K562 (cell line): ENCODE measurements at regions not wholly inside any gene's neighbourhood (a gene's known extent, or its start where the extent isn't known, plus 50 kb on each side); places are given as distances from the start of the nearest gene placed in this dataset.

ENCODE experiments used
- ATAC-seq: fragments of 200-7000 bp; cut with Tn5 transposase; 3 replicates; pipeline ENCODE4 v1.9.1; 2020; ENCODE audit warnings: moderate library complexity
- BruUV-seq: library from RNA; stranded (reverse); fragments of 400-500 nt; replicated peaks from 2 replicates; lab custom pipeline; 2021; lab: Mats Ljungman, UMichigan
- CTCF ChIA-PET: fragments of 300-600 bp; formaldehyde crosslinking; extraction: SDS; loops from one replicate; lab custom pipeline; 2021; ENCODE audit warnings: low intra/inter-chr PET ratio; lab: Yijun Ruan, JAX
- POLR2A ChIA-PET: fragments of 300-600, 350-650 bp; sonication (Branson Sonifier 250); formaldehyde crosslinking; extraction: SDS; loops from one replicate; lab custom pipeline; 2021; ENCODE audit warnings: antibody characterized with exemption, inconsistent platforms; lab: Yijun Ruan, JAX
- DNase-seq, 4 experiments: peaks; one replicate each; pipeline versions ENCODE4 v3.0.0 to v3.0.0-alpha.2; 2011 to 2018; ENCODE audit warnings: low spot score in 3 of 4, mixed read lengths in 3 of 4; ENCODE audit errors: extremely low read depth in 1 of 4
- FAIRE-seq: peaks from 2 replicates; lab custom pipeline; 2011; peaks lifted over from hg19 to GRCh38; lab: Jason Lieb, UNC
- H2AFZ ChIP-seq: 2 replicates; pipeline ENCODE4 v1.6.0; 2011; ENCODE audit warnings: low read depth, low read length, control low read depth, inconsistent platforms
- H3K27ac ChIP-seq: fragments of 200-600 bp; 3 replicates; pipeline ENCODE4 v1.8.0; 2011; ENCODE audit warnings: low read depth, mild to moderate bottlenecking, control low read depth, inconsistent platforms, low read length, moderate library complexity, mixed read lengths; ENCODE audit errors: extremely low read depth
- H3K27me3 ChIP-seq, 2 experiments: fragments of 300-600 bp in 1 of 2; 2 replicates in 1 of 2; 3 replicates in 1 of 2; pipeline versions ENCODE4 v1.6.0 to v1.8.0; 2011; ENCODE audit warnings: inconsistent platforms in 2 of 2, low read length in 2 of 2, mild to moderate bottlenecking in 1 of 2, mixed read lengths in 1 of 2, moderate library complexity in 1 of 2; ENCODE audit not compliant: control insufficient read depth in 2 of 2, insufficient read depth in 2 of 2
- H3K36me3 ChIP-seq: fragments of 300-600 bp; 3 replicates; pipeline ENCODE4 v1.8.0; 2011; ENCODE audit warnings: mild to moderate bottlenecking, low read length, inconsistent platforms; ENCODE audit not compliant: control insufficient read depth, insufficient read depth
- H3K4me1 ChIP-seq, 2 experiments: fragments of 200-600 bp in 1 of 2; replicated peaks in 1 of 2; 2 replicates in 1 of 2; 3 replicates in 1 of 2; pipeline versions ENCODE4 v1.5.1 to v1.8.0; 2011; ENCODE audit warnings: inconsistent platforms in 2 of 2, low read length in 2 of 2, mild to moderate bottlenecking in 1 of 2, mixed read lengths in 1 of 2, moderate library complexity in 1 of 2; ENCODE audit not compliant: control insufficient read depth in 2 of 2, insufficient read depth in 2 of 2
- H3K4me2 ChIP-seq: 2 replicates; pipeline ENCODE4 v1.6.1; 2011; ENCODE audit warnings: low read length, control low read depth, inconsistent platforms, mixed read lengths; ENCODE audit not compliant: insufficient read depth
- H3K4me3 ChIP-seq: fragments of 200-600 bp; sonication (generic), shearing (Covaris generic); 2 replicates; pipeline ENCODE4 v1.5.1; 2016; ENCODE audit warnings: control low read depth, inconsistent platforms
- H3K79me2 ChIP-seq: fragments of 200-600 bp; 3 replicates; pipeline ENCODE4 v1.8.0; 2011; ENCODE audit warnings: low read length, inconsistent platforms; ENCODE audit not compliant: control insufficient read depth, insufficient read depth
- H3K9ac ChIP-seq, 2 experiments: 2 replicates each; pipeline versions ENCODE4 v1.6.0 to v1.6.1; 2011; ENCODE audit warnings: low read depth in 2 of 2, low read length in 2 of 2, control low read depth in 1 of 2, inconsistent platforms in 1 of 2, mild to moderate bottlenecking in 1 of 2, mixed read lengths in 1 of 2; ENCODE audit not compliant: insufficient read depth in 1 of 2
- H3K9me1 ChIP-seq: one replicate; pipeline ENCODE4 v1.6.0; 2011; ENCODE audit warnings: inconsistent platforms, mild to moderate bottlenecking, low read length, moderate library complexity; ENCODE audit not compliant: control insufficient read depth, insufficient read depth
- H3K9me3 ChIP-seq: replicated peaks from 2 replicates; pipeline ENCODE4 v1.5.1; 2011; ENCODE audit warnings: low read depth, low read length, inconsistent platforms; ENCODE audit not compliant: control insufficient read depth, insufficient read depth
- H4K20me1 ChIP-seq: replicated peaks from 2 replicates; pipeline ENCODE4 v1.6.1; 2011; ENCODE audit warnings: low read length, inconsistent platforms, mixed read lengths; ENCODE audit not compliant: control insufficient read depth, insufficient read depth
- CBX2 ChIP-seq: fragments of 200-600 bp; sonication (generic); IDR thresholded peaks from one replicate; pipeline ENCODE4 v1.6.1; 2012; ENCODE audit warnings: mild to moderate bottlenecking, low read length, inconsistent platforms; ENCODE audit not compliant: insufficient read depth, poor library complexity, severe bottlenecking
- FOXK1 ChIP-seq: sonication (generic); formaldehyde crosslinking; IDR thresholded peaks from 2 replicates; pipeline ENCODE4 v1.8.0; 2022; ENCODE audit warnings: missing genetic modification reagents, mild to moderate bottlenecking, borderline replicate concordance
- GABPB2 ChIP-seq: fragments of 250-450 bp; sonication (Bioruptor Pico); conservative IDR thresholded peaks from 2 replicates; pipeline ENCODE4 v1.5.1; 2021; ENCODE audit warnings: mild to moderate bottlenecking
- MAFG ChIP-seq: fragments of 450-650 bp; conservative IDR thresholded peaks from 2 replicates; pipeline ENCODE4 v1.6.1; 2016; ENCODE audit warnings: missing genetic modification characterization, missing compliant biosample characterization
- MCM3 ChIP-seq: fragments of 450-650 bp; IDR thresholded peaks from 2 replicates; pipeline ENCODE4 v1.6.1; 2016
- MECOM ChIP-seq: fragments of 250-450 bp; sonication (Bioruptor Pico); IDR thresholded peaks from 2 replicates; pipeline ENCODE4 v1.8.0; 2022; ENCODE audit warnings: inconsistent platforms
- MNT ChIP-seq, 2 experiments: fragments of 450-650 bp; conservative IDR thresholded peaks; 2 replicates each; pipeline ENCODE4 v1.6.1; 2017; ENCODE audit warnings: mild to moderate bottlenecking in 2 of 2, moderate library complexity in 2 of 2
- SMAD4 ChIP-seq: fragments of 250-450 bp; sonication (Bioruptor Pico); conservative IDR thresholded peaks from 2 replicates; pipeline ENCODE4 v1.8.0; 2021; ENCODE audit warnings: inconsistent platforms, mild to moderate bottlenecking, moderate library complexity
- ZBTB12 ChIP-seq: fragments of 250-450 bp; sonication (Bioruptor Pico); IDR thresholded peaks from 2 replicates; pipeline ENCODE4 v1.4.0; 2020
- ZNF511 ChIP-seq: sonication (generic); formaldehyde crosslinking; IDR thresholded peaks from 2 replicates; pipeline ENCODE4 v1.8.0; 2022; ENCODE audit warnings: mild to moderate bottlenecking, missing genetic modification reagents
- ZNF740 ChIP-seq, 3 experiments: fragments of 200-800 bp in 1 of 3; sonication (Bioruptor generic) in 1 of 3; sonication (generic) in 1 of 3; formaldehyde crosslinking in 1 of 3; IDR thresholded peaks; 2 replicates each; pipeline versions ENCODE4 v1.6.1 to v1.8.0; 2016 to 2022; ENCODE audit warnings: mild to moderate bottlenecking in 2 of 3, missing compliant biosample characterization in 2 of 3, missing genetic modification characterization in 2 of 3, missing genetic modification reagents in 1 of 3
- ZNF77 ChIP-seq: fragments of 250-450 bp; sonication (Bioruptor Pico); IDR thresholded peaks from 2 replicates; pipeline ENCODE4 v1.5.0; 2020
- WGBS: fragments of 100-300 bp; shearing (Covaris generic); methylation state at CpG from one replicate; pipeline ENCODE4 v1.1.6; 2016; ENCODE audit warnings: low coverage, mixed read lengths; ENCODE audit not compliant: insufficient coverage; ENCODE audit errors: missing lambda C conversion rate; 5-methylcytosine and 5-hydroxymethylcytosine counted together
- in situ Hi-C: fragments of 300-500 bp; cut with MboI; formaldehyde crosslinking; loops from 4 replicates; pipeline ENCODE4 v1.15.0; 2018; ENCODE audit warnings: inconsistent platforms, mixed read lengths
- intact Hi-C: fragments of 100-400 bp; cut with micrococcal nuclease; formaldehyde crosslinking; loops from 2 replicates; pipeline ENCODE4 v1.14.2; 2022

GRCh38 chr15:63439536-63440264, 58.1 kb upstream of the CA12 start (continued):
- TF ChIP-seq FOXK1 (CRISPR knock-in tag) (no peak), GABPB2 (CRISPR knock-in tag) (no peak), MAFG (tag) (no peak)

GRCh38 chr15:63440265-63440648, 58.6 kb upstream of the CA12 start:
- WGBS, result 31% methylated on average over 3 of the region's 3 CpGs
- peaks cover 10 to 14% of the 10 kb centered on the region in 2 experiments; a peak in 4 of 5 replicates for H3K4me1 ChIP-seq
- BruUV-seq, result no TSS peak

More at GRCh38 chr15:63440265-63440648, 58.6 kb upstream of the CA12 start:
- ChIA-PET POLR2A (no interaction called here), CTCF (no interaction called here)
- H2AFZ ChIP-seq, result no peak overlapping the region
- H4K20me1 ChIP-seq, result no peaks in the 10 kb centered on the region
- H3K79me2 ChIP-seq, result no peaks in the 10 kb centered on the region
- intact Hi-C loops, result no loop called here
- H3K27me3 ChIP-seq, result peaks cover 9 to 14% of the 10 kb centered on the region in 2 experiments
- H3K9ac ChIP-seq, result no peak overlapping the region
- no peak for DNase-seq
- H3K36me3 ChIP-seq, result no peaks in the 10 kb centered on the region
- no peak overlapping the region for H3K4me3 ChIP-seq
- FAIRE-seq, result no peak
- H3K4me2 ChIP-seq, result no peak overlapping the region
- H3K9me3 ChIP-seq, result no peaks in the 10 kb centered on the region
- no peak overlapping the region for H3K27ac ChIP-seq
- TF ChIP-seq ZNF77 (CRISPR knock-in tag) (no peak), ZBTB12 (CRISPR knock-in tag) (no peak), ZNF740 (CRISPR knock-in tag; IDR thresholded peaks at IDR 0.05) (no peak), ZNF740 (tag; IDR thresholded peaks at IDR 0.05) (no peak), CBX2 (no peak), SMAD4 (no peak), MECOM (CRISPR knock-in tag) (no peak), MNT (conservative IDR thresholded peaks at IDR 0.05) (no peak), ZNF511 (CRISPR knock-in tag) (no peak), MCM3 (no peak)
- H3K9me1 ChIP-seq, result no peaks in the 10 kb centered on the region
- in situ Hi-C loops, result no loop called here
- no peak for ATAC-seq
